ENCODE measurements at regions not wholly inside any gene's neighbourhood (a gene's known extent, or its start where the extent isn't known, plus 50 kb on each side); places are given as distances from the start of the nearest gene placed in this dataset.

DNA sequence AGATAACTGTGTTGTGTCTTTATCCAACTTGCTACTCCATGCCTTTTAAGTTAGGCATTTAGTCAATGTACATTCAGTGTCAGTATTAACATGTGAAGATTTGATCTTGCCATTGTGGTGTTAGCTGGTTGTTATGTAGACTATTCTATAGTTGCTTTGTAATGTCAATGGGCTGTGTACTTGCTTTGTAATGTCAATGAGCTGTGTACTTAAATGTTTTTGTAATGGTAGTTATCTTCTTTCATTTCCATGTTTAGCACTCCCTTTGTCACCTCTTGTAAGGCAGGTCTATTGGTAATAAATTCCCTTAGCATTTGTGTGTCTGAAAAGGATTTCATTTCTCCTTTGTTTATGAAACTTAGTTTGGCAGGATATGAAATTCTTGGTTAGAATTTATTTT, 53.4 kb downstream of the MC4R start:
- in situ Hi-C loops (cut with MboI; ENCODE audit: low sequenced_read_pairs, unreplicated experiment) = no loop called here
- no peak for DNase-seq (ENCODE audit: low spot score)
- TF ChIP-seq CTCF (IDR thresholded peaks at IDR 0.05; ENCODE audit: borderline replicate concordance, control extremely low read depth, extremely low read depth, insufficient read depth, missing control alignments) = no peak

DNA sequence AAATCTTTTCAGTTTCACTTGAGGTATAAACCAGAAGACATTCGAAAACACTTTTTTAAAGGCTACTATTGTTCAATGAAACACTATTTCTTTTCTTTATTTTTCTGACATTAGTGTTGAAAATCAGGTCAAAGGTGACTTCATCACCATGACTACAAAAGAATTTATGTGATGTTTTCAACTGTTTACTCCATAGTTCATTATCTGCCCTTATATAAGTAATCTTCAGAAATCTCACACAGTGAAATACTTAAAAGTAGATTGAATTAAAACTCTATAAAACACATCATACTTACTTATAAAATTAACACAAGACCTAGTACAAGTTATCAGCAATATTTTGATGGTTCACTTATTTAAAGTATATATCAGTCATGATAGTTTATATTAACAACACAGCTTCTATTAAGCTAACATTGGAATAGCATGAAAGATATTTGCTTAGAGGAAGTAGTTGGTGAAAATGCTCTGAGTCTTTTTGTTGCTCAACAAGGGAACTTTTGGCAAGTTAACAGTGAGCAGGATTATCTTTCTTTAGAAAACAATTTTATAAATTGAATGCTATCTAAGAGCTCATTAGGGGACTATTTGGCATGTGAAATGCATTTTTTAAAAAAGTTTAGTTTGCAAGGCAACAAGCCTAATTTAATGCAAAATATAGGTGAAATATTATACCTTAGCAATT, 60.8 kb downstream of the MC4R start:
- in situ Hi-C loops (cut with MboI; ENCODE audit: low sequenced_read_pairs, unreplicated experiment) = no loop called here
- no peak for TF ChIP-seq CTCF (IDR thresholded peaks at IDR 0.05; ENCODE audit: borderline replicate concordance, control extremely low read depth, extremely low read depth, insufficient read depth, missing control alignments)
- DNase-seq (ENCODE audit: low spot score) = no peak

DNA sequence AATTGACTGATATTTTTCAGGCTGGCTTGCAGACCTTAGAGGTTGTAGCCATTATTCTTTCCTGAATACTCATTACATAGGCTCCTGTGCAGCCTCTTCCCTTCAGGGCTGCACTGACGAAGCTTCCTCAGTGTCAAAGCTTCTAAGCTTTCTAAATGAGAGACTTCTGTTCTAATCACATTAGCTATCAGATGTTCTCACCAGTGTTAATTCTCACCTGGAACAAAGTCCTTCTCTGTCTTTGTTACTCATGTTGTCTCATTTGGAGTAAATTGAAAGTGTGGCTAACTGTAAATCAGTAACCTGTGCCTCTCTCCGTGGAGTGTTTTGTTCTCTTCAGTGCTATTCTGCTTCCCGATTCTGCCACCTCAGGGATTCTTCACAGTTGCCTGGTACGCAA, 76.9 kb downstream of the MC4R start:
- DNase-seq (ENCODE audit: low spot score) = no peak
- in situ Hi-C loops (cut with MboI; ENCODE audit: low sequenced_read_pairs, unreplicated experiment) = no loop called here
- TF ChIP-seq CTCF (IDR thresholded peaks at IDR 0.05; ENCODE audit: borderline replicate concordance, control extremely low read depth, extremely low read depth, insufficient read depth, missing control alignments) = no peak

GRCh38 chr18:60292186-60292585, 80.4 kb downstream of the MC4R start:
- in situ Hi-C loops (cut with MboI; ENCODE audit: low sequenced_read_pairs, unreplicated experiment) = no loop called here
- DNase-seq (ENCODE audit: low spot score) = no peak
- TF ChIP-seq CTCF (IDR thresholded peaks at IDR 0.05; ENCODE audit: borderline replicate concordance, control extremely low read depth, extremely low read depth, insufficient read depth, missing control alignments) = no peak

- no peak for DNase-seq (ENCODE audit: low spot score)
- no peak for TF ChIP-seq CTCF (IDR thresholded peaks at IDR 0.05; ENCODE audit: borderline replicate concordance, control extremely low read depth, extremely low read depth, insufficient read depth, missing control alignments)
- in situ Hi-C loops (cut with MboI; ENCODE audit: low sequenced_read_pairs, unreplicated experiment) = no loop called here
Measured at GRCh38 chr18:60279391-60279790, 93.2 kb downstream of the MC4R start.

GRCh38 chr18:60277855-60278480, 94.6 kb downstream of the MC4R start:
- in situ Hi-C loops (cut with MboI; ENCODE audit: low sequenced_read_pairs, unreplicated experiment) = no loop called here
- TF ChIP-seq CTCF (IDR thresholded peaks at IDR 0.05; ENCODE audit: borderline replicate concordance, control extremely low read depth, extremely low read depth, insufficient read depth, missing control alignments) = no peak
- DNase-seq (ENCODE audit: low spot score) = no peak

Data from GM13976 (cell line).